C4-2B (cell line): ENCODE measurements at regions not wholly inside any gene's neighbourhood (a gene's known extent, or its start where the extent isn't known, plus 50 kb on each side); places are given as distances from the start of the nearest gene placed in this dataset.

ENCODE experiments used
- ZFX ChIP-seq: fragments of 450-650 bp; IDR thresholded peaks from 2 replicates; pipeline ENCODE4 v1.6.1; 2017
- TF ChIP-seq, protein P1 (sequence below): fragments of 450-650 bp; conservative IDR thresholded peaks from 2 replicates; pipeline ENCODE4 v1.5.1; 2017; ENCODE audit warnings: mild to moderate bottlenecking

DNA sequence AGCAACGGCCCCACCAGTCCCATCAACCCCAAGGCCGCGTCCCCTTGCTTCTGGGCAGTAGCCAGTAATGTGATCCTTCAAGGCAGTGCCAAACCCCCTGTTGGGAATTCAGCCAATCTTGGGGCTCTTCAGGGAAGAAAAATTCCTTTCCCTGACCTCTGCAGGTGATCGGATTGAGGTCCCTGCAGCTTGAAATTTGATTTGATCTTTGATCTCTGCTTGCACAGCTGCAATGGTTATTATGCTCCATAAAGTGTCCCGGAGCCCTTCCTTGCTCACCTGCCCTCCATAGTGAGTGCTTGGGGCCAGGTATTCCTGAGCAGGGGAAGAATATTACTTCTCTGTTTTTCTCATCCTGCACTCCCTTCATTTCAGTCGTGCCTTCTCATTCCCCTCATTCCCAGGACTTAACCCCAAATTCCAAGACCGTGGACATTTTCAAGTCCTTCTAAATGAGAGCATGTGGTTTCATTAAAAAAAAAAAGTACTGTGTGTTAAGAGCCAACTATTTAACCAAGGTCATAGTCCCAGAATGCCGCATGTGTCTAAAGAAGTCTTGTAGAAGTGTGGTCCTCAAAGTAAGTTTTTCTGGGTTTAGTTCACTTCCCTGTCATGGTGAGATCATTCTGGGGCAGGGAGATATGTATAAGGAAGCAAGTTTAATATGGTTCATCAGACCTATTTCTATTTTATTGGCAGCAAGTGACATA is 56.3 kb downstream of the SOX9 start:
- TF ChIP-seq, protein P1, sequence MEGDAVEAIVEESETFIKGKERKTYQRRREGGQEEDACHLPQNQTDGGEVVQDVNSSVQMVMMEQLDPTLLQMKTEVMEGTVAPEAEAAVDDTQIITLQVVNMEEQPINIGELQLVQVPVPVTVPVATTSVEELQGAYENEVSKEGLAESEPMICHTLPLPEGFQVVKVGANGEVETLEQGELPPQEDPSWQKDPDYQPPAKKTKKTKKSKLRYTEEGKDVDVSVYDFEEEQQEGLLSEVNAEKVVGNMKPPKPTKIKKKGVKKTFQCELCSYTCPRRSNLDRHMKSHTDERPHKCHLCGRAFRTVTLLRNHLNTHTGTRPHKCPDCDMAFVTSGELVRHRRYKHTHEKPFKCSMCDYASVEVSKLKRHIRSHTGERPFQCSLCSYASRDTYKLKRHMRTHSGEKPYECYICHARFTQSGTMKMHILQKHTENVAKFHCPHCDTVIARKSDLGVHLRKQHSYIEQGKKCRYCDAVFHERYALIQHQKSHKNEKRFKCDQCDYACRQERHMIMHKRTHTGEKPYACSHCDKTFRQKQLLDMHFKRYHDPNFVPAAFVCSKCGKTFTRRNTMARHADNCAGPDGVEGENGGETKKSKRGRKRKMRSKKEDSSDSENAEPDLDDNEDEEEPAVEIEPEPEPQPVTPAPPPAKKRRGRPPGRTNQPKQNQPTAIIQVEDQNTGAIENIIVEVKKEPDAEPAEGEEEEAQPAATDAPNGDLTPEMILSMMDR, result no peak
- no peak for TF ChIP-seq ZFX
